ENCODE measurements at regions not wholly inside any gene's neighbourhood (a gene's known extent, or its start where the extent isn't known, plus 50 kb on each side); places are given as distances from the start of the nearest gene placed in this dataset.

DNA sequence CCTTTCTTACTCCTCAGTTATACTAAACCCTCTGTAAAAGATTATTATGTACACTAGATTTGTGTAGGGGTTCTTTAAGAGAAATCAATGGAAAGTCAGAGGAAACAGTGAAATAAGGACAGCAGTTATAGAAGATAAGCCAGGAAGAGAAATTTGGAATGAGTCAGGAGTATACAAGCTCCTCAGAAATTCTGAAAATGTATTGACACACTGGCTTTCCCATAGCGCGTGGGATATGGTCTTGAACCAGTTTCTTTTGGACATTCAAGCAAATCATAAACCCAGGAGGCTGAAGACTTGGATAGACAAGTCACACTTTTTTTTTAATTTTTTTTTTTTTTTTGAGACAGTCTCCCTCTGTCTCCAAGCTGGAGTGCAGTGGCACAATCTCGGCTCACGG lies 316.1 kb upstream of the MMADHC start:
- no peak for TF ChIP-seq POLR2A (IDR thresholded peaks at IDR 0.05)
- TF ChIP-seq, protein P1, sequence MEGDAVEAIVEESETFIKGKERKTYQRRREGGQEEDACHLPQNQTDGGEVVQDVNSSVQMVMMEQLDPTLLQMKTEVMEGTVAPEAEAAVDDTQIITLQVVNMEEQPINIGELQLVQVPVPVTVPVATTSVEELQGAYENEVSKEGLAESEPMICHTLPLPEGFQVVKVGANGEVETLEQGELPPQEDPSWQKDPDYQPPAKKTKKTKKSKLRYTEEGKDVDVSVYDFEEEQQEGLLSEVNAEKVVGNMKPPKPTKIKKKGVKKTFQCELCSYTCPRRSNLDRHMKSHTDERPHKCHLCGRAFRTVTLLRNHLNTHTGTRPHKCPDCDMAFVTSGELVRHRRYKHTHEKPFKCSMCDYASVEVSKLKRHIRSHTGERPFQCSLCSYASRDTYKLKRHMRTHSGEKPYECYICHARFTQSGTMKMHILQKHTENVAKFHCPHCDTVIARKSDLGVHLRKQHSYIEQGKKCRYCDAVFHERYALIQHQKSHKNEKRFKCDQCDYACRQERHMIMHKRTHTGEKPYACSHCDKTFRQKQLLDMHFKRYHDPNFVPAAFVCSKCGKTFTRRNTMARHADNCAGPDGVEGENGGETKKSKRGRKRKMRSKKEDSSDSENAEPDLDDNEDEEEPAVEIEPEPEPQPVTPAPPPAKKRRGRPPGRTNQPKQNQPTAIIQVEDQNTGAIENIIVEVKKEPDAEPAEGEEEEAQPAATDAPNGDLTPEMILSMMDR (IDR thresholded peaks at IDR 0.05), result no peak
- H3K4me3 ChIP-seq (ENCODE audit: low read depth, poor library complexity, severe bottlenecking), result no peak overlapping the region
- intact Hi-C loops (cut with DNase I; ENCODE audit: low total_unique reads), result no loop called here
- DNase-seq (ENCODE audit: low spot score in 2 of 2), result no peak
- 94 to 96% methylated on average over 4 of the region's 4 CpGs for WGBS, 2 donors

DNA sequence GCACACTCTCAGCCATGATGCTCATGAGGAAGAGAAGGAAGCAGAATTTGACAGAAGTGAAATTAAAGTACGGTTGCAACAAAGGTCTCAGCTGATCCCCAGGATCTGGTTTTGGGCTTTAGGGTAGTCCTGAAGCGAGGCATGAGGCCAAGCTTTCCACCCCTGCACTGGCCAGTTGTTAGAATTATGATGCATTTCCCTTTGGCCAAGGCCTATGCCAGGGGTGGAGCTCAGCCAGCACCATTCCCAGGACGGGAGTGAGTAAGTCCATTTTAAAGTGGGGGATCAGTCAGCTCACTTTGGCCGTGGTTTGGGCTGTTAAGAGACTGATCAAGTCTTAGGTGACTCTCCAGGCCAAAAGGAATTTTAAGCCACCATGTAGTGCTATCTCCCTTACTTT lies 314.5 kb upstream of the MMADHC start:
- no peak for DNase-seq (ENCODE audit: low spot score in 2 of 2)
- 58 to 61% methylated on average over 4 of the region's 4 CpGs for WGBS, 2 donors
- intact Hi-C loops (cut with DNase I; ENCODE audit: low total_unique reads), result no loop called here
- no peak overlapping the region for H3K4me3 ChIP-seq (ENCODE audit: low read depth, poor library complexity, severe bottlenecking)
- TF ChIP-seq, protein P1 (IDR thresholded peaks at IDR 0.05), result no peak
- no peak for TF ChIP-seq POLR2A (IDR thresholded peaks at IDR 0.05)

DNA sequence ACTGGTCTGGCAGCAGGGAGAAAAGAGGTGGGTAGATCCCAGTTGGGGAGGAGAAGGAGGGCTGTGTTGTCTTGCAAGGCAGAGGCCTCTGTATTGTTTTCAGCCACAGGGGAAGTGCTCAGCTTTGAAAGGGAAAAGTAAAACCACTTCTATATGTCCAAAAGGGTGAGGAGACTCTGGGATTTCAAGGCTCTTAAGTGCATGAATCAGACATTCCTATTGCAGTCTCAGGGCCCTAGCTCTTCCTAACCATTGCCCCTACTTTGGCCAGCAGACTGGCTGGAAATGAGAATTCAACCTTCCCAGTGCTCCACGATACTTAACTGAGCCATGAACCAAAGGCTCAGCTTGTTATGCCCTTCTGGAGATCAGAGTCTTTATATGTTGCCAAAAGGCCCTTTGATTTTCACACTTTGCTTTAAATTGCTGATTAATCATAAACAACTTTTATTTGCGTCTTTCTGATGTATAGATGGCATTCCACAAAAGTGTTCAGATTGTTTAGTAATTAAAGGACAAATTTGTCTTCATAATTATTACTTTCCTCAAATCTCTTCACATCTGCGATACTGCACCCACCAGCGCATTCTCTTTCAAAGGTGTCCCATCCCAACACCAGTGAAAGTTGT lies 313.8 kb upstream of the MMADHC start:
- no peak overlapping the region for H3K4me3 ChIP-seq (ENCODE audit: low read depth, poor library complexity, severe bottlenecking)
- no peak for DNase-seq (ENCODE audit: low spot score in 2 of 2)
- intact Hi-C loops (cut with DNase I; ENCODE audit: low total_unique reads), result no loop called here
- WGBS, 2 donors, result 97 to 98% methylated on average over 4 of the region's 4 CpGs
- TF ChIP-seq, protein P1 (IDR thresholded peaks at IDR 0.05), result no peak
- TF ChIP-seq POLR2A (IDR thresholded peaks at IDR 0.05), result no peak

DNA sequence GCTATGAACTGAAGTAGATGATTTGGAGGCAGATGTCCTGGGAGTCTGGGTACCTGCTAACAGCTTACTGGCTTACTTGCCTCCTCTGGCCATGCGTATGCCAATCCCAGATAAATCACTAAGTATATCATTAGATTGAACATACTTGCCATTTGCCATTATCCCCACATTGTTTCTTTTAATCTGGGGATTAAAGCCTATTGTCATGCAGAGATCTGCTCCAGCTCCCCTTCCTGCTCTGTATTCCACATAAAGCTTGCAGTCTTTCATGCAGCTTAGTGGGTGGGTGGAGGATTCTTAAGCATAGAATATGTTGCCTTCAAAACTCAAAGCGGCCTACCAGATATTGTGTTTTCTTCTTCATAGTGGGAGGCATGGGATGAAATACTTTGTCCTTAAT lies 311.8 kb upstream of the MMADHC start:
- no peak for DNase-seq (ENCODE audit: low spot score in 2 of 2)
- H3K4me3 ChIP-seq (ENCODE audit: low read depth, poor library complexity, severe bottlenecking), result no peak overlapping the region
- WGBS, 2 donors, result 91 to 92% methylated on average over 2 of the region's 2 CpGs
- intact Hi-C loops (cut with DNase I; ENCODE audit: low total_unique reads), result no loop called here
- TF ChIP-seq, protein P1 (IDR thresholded peaks at IDR 0.05), result no peak
- no peak for TF ChIP-seq POLR2A (IDR thresholded peaks at IDR 0.05)

DNA sequence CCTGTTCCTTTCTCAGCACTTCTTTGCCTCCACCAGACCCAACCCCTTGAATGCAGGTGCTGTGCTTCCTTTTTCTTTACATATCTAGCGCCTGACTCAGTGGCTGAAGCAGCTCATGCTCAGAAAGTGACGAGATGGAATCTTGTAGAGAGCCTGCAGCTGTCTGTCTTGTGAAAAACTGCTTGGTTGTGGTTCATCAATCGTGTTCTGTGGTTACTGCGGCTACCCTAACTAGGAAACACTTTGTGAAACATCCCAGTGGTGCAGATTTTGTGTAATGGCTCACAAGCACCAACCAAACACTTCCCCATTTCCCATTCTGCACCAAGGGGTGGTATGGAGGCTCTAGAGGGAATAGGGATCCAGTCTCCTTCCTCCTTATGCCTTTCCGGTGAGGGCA lies 307.2 kb upstream of the MMADHC start:
- no peak for TF ChIP-seq POLR2A (IDR thresholded peaks at IDR 0.05)
- TF ChIP-seq, protein P1 (IDR thresholded peaks at IDR 0.05), result no peak
- intact Hi-C loops (cut with DNase I; ENCODE audit: low total_unique reads), result no loop called here
- peak in 1 of 2 donors; percentile 21 for DNase-seq (ENCODE audit: low spot score in 2 of 2)
- 66 to 68% methylated on average over 5 of the region's 5 CpGs for WGBS, 2 donors
- H3K4me3 ChIP-seq (ENCODE audit: low read depth, poor library complexity, severe bottlenecking), result no peak overlapping the region

DNA sequence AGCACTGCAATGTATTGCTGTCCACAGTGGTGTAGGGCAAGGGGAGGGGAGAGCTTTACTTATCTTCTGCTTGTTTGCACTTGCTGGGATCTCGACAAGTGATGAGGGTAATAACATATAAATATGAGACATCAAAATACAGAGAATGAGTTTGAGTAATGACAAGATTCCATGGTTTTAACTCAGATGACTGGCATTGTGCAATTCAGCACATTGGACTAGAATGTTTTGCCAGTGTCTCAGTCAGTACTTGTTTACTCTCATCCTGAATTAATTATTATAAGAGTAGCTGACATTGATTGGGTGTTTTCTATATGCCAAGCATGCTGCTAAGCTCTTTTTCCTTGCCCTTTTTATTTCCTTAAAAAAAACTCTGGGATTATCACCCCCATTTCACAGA lies 306.7 kb upstream of the MMADHC start:
- 18 to 36% methylated on average over 1 of the region's 1 CpG for WGBS, 2 donors
- H3K4me3 ChIP-seq (ENCODE audit: low read depth, poor library complexity, severe bottlenecking), result no peak overlapping the region
- intact Hi-C loops (cut with DNase I; ENCODE audit: low total_unique reads), result no loop called here
- TF ChIP-seq, protein P1 (IDR thresholded peaks at IDR 0.05), result no peak
- no peak for TF ChIP-seq POLR2A (IDR thresholded peaks at IDR 0.05)
- DNase-seq (ENCODE audit: low spot score in 2 of 2), result no peak

Data from lower leg skin (tissue), 4 donors.